GM12875 (cell line): ENCODE measurements at regions not wholly inside any gene's neighbourhood (a gene's known extent, or its start where the extent isn't known, plus 50 kb on each side); places are given as distances from the start of the nearest gene placed in this dataset.

ENCODE experiments used
- H3K4me3 ChIP-seq: one replicate; pipeline ENCODE4 v1.5.1; 2011; ENCODE audit warnings: low read depth, low read length, control low read depth
- CTCF ChIP-seq: IDR thresholded peaks from 2 replicates; pipeline ENCODE4 v1.5.1; 2011; ENCODE audit warnings: low read depth, mild to moderate bottlenecking, control low read depth, inconsistent platforms, low read length, moderate library complexity, borderline replicate concordance; ENCODE audit not compliant: insufficient read depth

- no peak for TF ChIP-seq CTCF
- no peak overlapping the region for H3K4me3 ChIP-seq
Observed at GRCh38 chr4:19806865-19807264, 444.8 kb upstream of the SLIT2 start.

GRCh38 chr4:19803406-19803805, 448.3 kb upstream of the SLIT2 start:
- H3K4me3 ChIP-seq, result no peak overlapping the region
- TF ChIP-seq CTCF, result no peak

- no peak overlapping the region for H3K4me3 ChIP-seq
- TF ChIP-seq CTCF, result no peak
Observed at GRCh38 chr4:19793831-19794230, 457.9 kb upstream of the SLIT2 start.

- no peak overlapping the region for H3K4me3 ChIP-seq
- no peak for TF ChIP-seq CTCF
Observed at GRCh38 chr4:19791422-19792123, 460.1 kb upstream of the SLIT2 start.

GRCh38 chr4:19786616-19787015, 465.1 kb upstream of the SLIT2 start:
- H3K4me3 ChIP-seq, result no peak overlapping the region
- no peak for TF ChIP-seq CTCF

GRCh38 chr4:19783667-19784223, 468.0 kb upstream of the SLIT2 start:
- H3K4me3 ChIP-seq, result no peak overlapping the region
- no peak for TF ChIP-seq CTCF

GRCh38 chr4:19780871-19781270, 470.8 kb upstream of the SLIT2 start:
- TF ChIP-seq CTCF, result no peak
- H3K4me3 ChIP-seq, result no peak overlapping the region
